ENCODE measurements at regions not wholly inside any gene's neighbourhood (a gene's known extent, or its start where the extent isn't known, plus 50 kb on each side); places are given as distances from the start of the nearest gene placed in this dataset.
"Not testable (repeated sequence)": the region's sequence is repeated elsewhere in the genome, so short reads cannot be mapped to it uniquely, and the experiment has no call there.

GRCh38 chr3:145704020-145704419, 457.0 kb downstream of the PLOD2 start:
- FAIRE-seq (no peak), DNase-seq (ENCODE audit: insufficient read length) (no peak)

DNA sequence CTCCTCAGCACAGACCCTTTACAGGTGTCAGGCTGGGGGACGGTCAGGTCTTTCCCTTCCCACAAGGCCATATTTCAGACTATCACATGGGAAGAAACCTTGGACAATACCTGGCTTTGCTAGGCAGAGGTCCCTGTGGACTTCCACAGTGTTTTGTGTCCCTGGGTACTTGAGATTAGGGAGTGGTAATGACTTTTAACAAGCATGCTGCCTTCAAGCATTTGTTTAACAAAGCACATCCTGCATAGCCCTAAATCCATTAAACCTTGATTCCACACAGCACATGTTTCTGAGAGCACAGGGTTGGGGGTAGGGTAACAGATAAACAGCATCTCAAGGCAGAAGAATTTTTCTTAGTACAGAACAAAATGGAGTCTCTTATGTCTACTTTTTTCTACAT, 451.2 kb downstream of the PLOD2 start:
- not testable (repeated sequence) for FAIRE-seq; DNase-seq (ENCODE audit: insufficient read length)

More at GRCh38 chr3:145704020-145704419, 457.0 kb downstream of the PLOD2 start:
- TF ChIP-seq TAF1 (IDR thresholded peaks at IDR 0.05; ENCODE audit: borderline replicate concordance, low read depth, low read length) (no peak), POLR2AphosphoS5 (IDR thresholded peaks at IDR 0.05; ENCODE audit: low read depth, low read length) (no peak), POLR2A (IDR thresholded peaks at IDR 0.05; ENCODE audit: low read depth, low read length) (no peak)

DNA sequence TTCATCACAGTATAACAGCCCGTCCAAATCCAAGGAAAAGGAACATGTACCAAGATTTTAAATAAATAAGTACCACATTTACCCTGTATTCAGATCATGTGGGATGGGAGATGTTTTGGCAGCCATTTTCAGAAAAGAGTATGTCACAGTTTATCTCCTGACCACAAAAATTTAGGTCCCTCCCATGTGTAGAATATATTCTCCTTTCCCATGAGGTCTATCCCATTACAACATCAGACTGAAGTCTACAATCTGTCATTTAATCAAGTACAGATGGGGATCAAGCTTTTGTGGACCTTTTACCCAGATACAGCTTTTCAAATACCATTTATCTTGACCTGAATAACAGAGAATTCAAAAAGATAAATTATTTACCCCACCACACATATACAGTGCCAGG, 444.5 kb downstream of the PLOD2 start:
- DNase-seq (ENCODE audit: insufficient read length) (no peak), FAIRE-seq (no peak)
- TF ChIP-seq POLR2AphosphoS5 (IDR thresholded peaks at IDR 0.05; ENCODE audit: low read depth, low read length): no peak
- no peak for TF ChIP-seq POLR2A (IDR thresholded peaks at IDR 0.05; ENCODE audit: low read depth, low read length)
- TF ChIP-seq TAF1 (IDR thresholded peaks at IDR 0.05; ENCODE audit: borderline replicate concordance, low read depth, low read length): no peak

DNA sequence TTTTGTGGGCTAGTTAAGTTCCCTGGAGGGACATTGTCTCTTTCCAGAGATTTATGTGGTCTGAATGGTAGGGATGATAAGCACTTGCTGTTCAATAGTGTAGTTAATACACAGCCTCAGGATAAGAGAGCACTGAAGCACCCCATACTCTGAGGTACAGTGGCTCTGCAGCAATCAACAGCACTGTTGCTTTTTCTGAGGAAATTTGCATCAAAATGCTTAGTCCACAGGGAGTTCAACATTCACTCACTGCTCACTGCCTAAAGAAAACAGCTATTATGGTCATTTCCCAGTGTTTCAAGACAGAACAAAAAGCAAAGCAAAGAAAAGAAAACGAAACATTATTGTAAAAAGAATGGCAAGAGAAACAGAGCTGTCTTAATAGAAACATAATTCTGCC, 441.9 kb downstream of the PLOD2 start:
- no peak for DNase-seq (ENCODE audit: insufficient read length)
- no peak for FAIRE-seq
- TF ChIP-seq POLR2A (IDR thresholded peaks at IDR 0.05; ENCODE audit: low read depth, low read length) (no peak), POLR2AphosphoS5 (IDR thresholded peaks at IDR 0.05; ENCODE audit: low read depth, low read length) (no peak), TAF1 (IDR thresholded peaks at IDR 0.05; ENCODE audit: borderline replicate concordance, low read depth, low read length) (no peak)

GRCh38 chr3:145721273-145721805, 439.6 kb downstream of the PLOD2 start:
- TF ChIP-seq POLR2AphosphoS5 (IDR thresholded peaks at IDR 0.05; ENCODE audit: low read depth, low read length): no peak
- TF ChIP-seq TAF1 (IDR thresholded peaks at IDR 0.05; ENCODE audit: borderline replicate concordance, low read depth, low read length): no peak
- TF ChIP-seq POLR2A (IDR thresholded peaks at IDR 0.05; ENCODE audit: low read depth, low read length): no peak
- FAIRE-seq (no peak), DNase-seq (ENCODE audit: insufficient read length) (no peak)

- TF ChIP-seq POLR2A (IDR thresholded peaks at IDR 0.05; ENCODE audit: low read depth, low read length): no peak
- no peak for TF ChIP-seq TAF1 (IDR thresholded peaks at IDR 0.05; ENCODE audit: borderline replicate concordance, low read depth, low read length)
- no peak for TF ChIP-seq POLR2AphosphoS5 (IDR thresholded peaks at IDR 0.05; ENCODE audit: low read depth, low read length)
- no peak for DNase-seq (ENCODE audit: insufficient read length)
- FAIRE-seq: no peak
Measured at GRCh38 chr3:145721815-145722214, 439.2 kb downstream of the PLOD2 start.

DNA sequence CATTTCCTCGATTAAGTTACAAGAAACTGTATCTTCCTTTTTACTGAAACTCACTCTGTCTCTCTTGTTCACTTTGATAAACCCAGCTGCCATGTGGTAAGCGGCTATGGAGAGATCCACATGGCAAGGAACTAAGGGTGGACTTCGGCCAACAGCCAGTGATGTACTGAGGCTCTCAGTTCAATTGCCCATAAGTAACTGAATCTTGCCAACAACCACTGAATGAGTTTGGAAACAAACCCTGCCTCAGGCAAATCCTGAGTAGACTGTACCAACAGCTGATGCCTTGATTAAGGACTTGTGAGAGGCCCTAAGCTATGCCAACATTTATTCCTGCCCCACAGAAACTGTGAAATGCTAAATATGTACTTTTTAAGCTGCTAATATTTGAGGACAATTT, 433.5 kb downstream of the PLOD2 start:
- DNase-seq (ENCODE audit: insufficient read length) (no peak), FAIRE-seq (no peak)
- no peak for TF ChIP-seq POLR2AphosphoS5 (IDR thresholded peaks at IDR 0.05; ENCODE audit: low read depth, low read length)
- no peak for TF ChIP-seq POLR2A (IDR thresholded peaks at IDR 0.05; ENCODE audit: low read depth, low read length)
- TF ChIP-seq TAF1 (IDR thresholded peaks at IDR 0.05; ENCODE audit: borderline replicate concordance, low read depth, low read length): no peak

DNA sequence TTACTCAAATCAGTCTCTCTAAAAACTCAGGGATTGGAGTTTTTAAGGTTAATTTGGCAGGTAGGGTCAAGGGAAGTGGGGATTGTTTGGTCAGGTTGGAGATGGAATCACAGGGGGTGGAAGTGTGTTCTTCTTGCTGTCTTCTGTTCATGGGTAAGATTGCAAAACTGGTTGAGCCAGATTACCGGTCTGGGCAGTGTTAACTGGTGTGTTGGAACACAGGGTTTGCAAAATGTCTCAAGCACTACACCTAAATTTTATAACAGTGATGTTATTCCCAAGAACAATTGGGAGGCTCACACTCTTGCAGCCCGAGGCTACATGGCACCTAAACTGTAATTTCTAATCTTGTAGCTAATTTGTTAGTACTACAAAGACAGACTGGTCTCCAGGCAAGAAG, 425.4 kb downstream of the PLOD2 start:
- DNase-seq (ENCODE audit: insufficient read length): no peak
- TF ChIP-seq POLR2AphosphoS5 (IDR thresholded peaks at IDR 0.05; ENCODE audit: low read depth, low read length) (no peak), TAF1 (IDR thresholded peaks at IDR 0.05; ENCODE audit: borderline replicate concordance, low read depth, low read length) (no peak), POLR2A (IDR thresholded peaks at IDR 0.05; ENCODE audit: low read depth, low read length) (no peak)
- no peak for FAIRE-seq

GRCh38 chr3:145737952-145738351, 423.0 kb downstream of the PLOD2 start:
- TF ChIP-seq POLR2A (IDR thresholded peaks at IDR 0.05; ENCODE audit: low read depth, low read length) (no peak), POLR2AphosphoS5 (IDR thresholded peaks at IDR 0.05; ENCODE audit: low read depth, low read length) (no peak), TAF1 (IDR thresholded peaks at IDR 0.05; ENCODE audit: borderline replicate concordance, low read depth, low read length) (no peak)
- no peak for DNase-seq (ENCODE audit: insufficient read length)
- no peak for FAIRE-seq

GRCh38 chr3:145739926-145740325, 421.1 kb downstream of the PLOD2 start:
- DNase-seq (ENCODE audit: insufficient read length) (no peak), FAIRE-seq (no peak)
- TF ChIP-seq TAF1 (IDR thresholded peaks at IDR 0.05; ENCODE audit: borderline replicate concordance, low read depth, low read length) (no peak), POLR2A (IDR thresholded peaks at IDR 0.05; ENCODE audit: low read depth, low read length) (no peak), POLR2AphosphoS5 (IDR thresholded peaks at IDR 0.05; ENCODE audit: low read depth, low read length) (no peak)

- DNase-seq (ENCODE audit: insufficient read length) (no peak), FAIRE-seq (no peak)
- TF ChIP-seq POLR2A (IDR thresholded peaks at IDR 0.05; ENCODE audit: low read depth, low read length): no peak
- TF ChIP-seq TAF1 (IDR thresholded peaks at IDR 0.05; ENCODE audit: borderline replicate concordance, low read depth, low read length): no peak
- TF ChIP-seq POLR2AphosphoS5 (IDR thresholded peaks at IDR 0.05; ENCODE audit: low read depth, low read length): no peak
Measured at GRCh38 chr3:145750657-145751056, 410.3 kb downstream of the PLOD2 start.

- no peak for FAIRE-seq
- TF ChIP-seq POLR2A (IDR thresholded peaks at IDR 0.05; ENCODE audit: low read depth, low read length): no peak
- no peak for TF ChIP-seq TAF1 (IDR thresholded peaks at IDR 0.05; ENCODE audit: borderline replicate concordance, low read depth, low read length)
- TF ChIP-seq POLR2AphosphoS5 (IDR thresholded peaks at IDR 0.05; ENCODE audit: low read depth, low read length): no peak
- no peak for DNase-seq (ENCODE audit: insufficient read length)
Measured at GRCh38 chr3:145752576-145752975, 408.4 kb downstream of the PLOD2 start.
